SK-N-MC (cell line): ENCODE measurements at regions not wholly inside any gene's neighbourhood (a gene's known extent, or its start where the extent isn't known, plus 50 kb on each side); places are given as distances from the start of the nearest gene placed in this dataset.

Experiments
- EZH2 ChIP-seq: fragments of 200-600 bp; sonication (generic); IDR thresholded peaks from one replicate; pipeline ENCODE4 v1.6.1; 2017; ENCODE audit warnings: antibody characterized with exemption
- FOXP2 ChIP-seq: optimal IDR thresholded peaks from 2 replicates; pipeline ENCODE3; 2011; ENCODE audit warnings: mild to moderate bottlenecking, moderate library complexity; ENCODE audit not compliant: insufficient read depth; ENCODE audit errors: extremely low read length, control extremely low read depth
- POLR2AphosphoS5 ChIP-seq: IDR thresholded peaks from 2 replicates; pipeline ENCODE4 v1.6.1; 2012; ENCODE audit warnings: mild to moderate bottlenecking, low read depth, low read length, borderline replicate concordance

- no peak for TF ChIP-seq POLR2AphosphoS5
- TF ChIP-seq EZH2 = no peak
- no peak for TF ChIP-seq FOXP2
Observed at GRCh38 chr13:111586291-111586690, 265.8 kb downstream of the TEX29 start.
